Glomerular visceral epithelial cell (primary cell): ENCODE measurements at regions not wholly inside any gene's neighbourhood (a gene's known extent, or its start where the extent isn't known, plus 50 kb on each side); places are given as distances from the start of the nearest gene placed in this dataset.
"Not testable (repeated sequence)": the region's sequence is repeated elsewhere in the genome, so short reads cannot be mapped to it uniquely, and the experiment has no call there.

Experiments
- DNase-seq: peaks from one replicate; pipeline ENCODE4 v3.0.0-alpha.2; 2016; ENCODE audit errors: extremely low spot score

DNA sequence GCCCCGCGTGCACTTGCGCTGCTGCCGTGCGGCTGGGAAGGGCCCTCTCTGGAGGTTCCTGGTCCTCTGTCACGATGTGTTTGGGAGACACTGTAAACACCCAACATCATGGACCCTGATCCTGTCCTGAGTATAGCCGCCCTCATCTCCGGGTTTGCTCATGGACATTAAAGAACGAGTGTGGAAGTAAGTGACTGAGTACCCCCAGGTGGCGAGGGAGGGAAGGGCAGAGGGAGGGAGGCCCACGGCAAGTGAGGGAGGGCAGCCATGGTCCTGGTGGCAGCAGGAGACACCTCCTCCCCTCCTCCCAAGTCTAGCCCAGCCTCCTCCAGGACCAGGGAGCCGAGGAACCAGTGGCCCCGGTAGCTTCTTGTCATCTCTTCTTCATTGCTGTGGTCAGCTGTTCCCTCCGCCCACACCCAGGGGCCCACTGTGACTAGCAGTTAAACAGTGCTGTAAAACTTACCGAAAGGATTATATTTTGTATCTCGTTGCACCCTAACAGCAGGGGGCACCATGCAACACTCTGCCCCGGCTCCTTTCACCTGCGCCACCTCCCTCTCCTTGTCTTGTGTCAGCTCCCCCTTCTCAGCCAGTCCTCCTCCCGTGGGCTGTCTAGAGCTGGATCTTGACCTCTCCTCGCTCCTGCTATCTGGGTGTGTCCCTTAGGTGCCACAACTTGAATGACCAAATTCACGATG is 566.5 kb upstream of the B3GAT1 start:
- DNase-seq, result no peak

DNA sequence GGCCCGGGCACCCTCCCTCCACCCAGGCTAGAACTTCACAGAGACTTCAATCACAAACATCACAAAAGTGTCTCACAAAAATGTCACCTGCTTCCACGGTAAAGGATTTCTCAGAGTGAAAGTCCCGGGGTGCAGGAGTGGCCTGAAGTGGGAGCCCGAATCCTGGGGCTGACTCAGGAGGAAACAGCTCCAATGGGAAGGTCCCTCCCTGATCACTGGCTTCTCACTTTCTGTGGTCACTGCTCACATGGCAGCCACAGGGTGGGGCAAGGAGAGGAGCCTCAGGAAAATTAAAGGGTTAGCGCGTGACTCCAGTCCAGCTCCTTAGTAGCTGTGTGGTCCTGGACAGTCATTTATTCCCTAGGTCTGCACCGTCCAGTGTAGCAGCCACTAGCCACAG is 564.5 kb upstream of the B3GAT1 start:
- no peak for DNase-seq

DNA sequence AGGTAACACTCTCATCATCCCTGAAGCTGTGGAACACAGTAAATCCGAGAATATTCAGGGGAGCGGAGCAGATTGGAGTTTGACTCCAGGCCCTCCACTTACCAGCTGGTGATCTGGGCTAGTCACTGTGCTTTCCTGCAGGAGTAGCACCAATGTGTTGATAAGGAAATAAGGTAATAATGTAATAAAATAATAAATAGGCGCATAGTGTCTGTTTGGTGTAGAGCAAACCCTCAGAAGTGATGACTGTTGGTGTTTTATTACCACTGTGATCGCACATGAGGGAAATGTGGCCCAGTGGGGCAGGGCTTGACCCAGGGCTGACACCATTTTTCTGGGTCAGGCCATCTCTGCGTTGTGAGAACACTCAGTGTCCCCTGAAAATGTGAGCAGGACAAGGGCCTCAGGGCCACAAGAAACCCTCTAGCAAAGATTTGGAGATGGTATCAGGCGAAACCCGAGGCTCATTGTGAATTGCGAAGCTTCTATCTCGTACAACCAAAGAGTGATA is 563.9 kb upstream of the B3GAT1 start:
- no peak for DNase-seq

DNA sequence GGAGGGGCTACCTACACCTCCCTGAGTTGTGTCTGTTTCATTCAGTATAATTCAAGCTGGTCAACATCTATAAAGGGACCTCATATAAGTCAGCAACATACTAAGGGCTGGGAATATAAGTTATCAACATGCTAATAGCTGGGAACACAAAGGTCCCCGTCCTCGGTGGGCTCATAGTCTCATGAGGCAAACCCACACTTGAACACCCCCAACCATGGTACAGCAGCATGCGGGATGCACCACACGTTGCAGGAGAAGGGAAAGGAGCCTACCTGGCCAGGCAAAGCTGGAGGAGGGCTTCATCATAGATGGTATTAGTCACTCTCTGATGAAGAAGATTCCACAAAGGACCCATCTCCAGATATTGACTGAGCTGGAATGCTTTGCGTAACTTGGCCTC is 561.8 kb upstream of the B3GAT1 start:
- no peak for DNase-seq

DNA sequence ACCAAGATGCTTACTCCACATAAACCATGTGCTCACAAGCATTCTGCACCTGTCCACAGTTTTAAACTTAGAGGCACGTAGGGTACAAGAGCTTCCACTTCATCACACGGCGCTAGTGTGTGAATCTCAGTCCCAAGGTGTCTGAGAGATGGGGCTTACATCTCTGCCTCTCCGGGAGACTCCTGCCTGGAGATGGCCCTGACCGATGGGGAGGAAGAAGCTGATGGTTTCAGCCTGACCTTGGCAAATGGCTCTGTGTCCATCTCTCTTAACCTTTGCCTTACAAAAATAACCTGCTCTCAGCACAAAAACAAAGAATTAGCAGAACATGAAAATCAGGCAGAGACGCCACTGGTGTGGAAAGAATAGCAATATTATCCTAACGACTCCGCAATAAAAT is 559.3 kb upstream of the B3GAT1 start:
- no peak for DNase-seq

DNA sequence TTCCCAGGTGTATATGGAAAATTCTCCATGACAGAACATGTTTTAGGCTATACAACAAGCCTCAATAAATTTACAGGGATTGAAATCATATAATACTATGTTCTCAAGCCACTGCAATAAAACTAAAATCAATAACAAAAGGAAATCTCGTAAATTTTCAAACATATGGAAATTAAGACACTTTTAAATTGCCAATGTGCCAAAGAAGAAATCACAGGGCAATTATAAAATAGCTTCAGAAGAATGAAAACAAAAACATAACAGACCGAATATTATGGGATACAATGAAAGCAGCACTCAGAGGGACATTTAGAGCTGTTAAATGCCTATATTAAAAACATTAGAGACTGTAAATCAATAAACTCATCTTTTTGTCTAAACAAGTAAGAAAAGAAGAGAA is 555.7 kb upstream of the B3GAT1 start:
- DNase-seq, result no peak

DNA sequence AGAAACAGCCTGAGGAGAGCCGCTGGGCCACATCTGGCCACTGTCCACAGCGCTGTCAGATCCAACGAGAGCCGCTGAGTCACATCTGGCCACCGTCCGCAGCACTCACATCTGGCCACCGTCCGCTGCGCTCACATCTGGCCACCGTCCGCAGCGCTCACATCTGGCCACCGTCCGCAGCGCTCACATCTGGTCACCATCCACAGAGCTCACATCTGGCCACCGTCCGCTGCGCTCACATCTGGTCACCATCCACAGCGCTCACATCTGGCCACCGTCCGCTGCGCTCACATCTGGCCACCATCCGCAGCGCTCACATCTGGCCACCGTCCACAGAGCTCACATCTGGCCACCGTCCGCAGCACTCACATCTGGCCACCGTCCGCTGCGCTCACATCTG is 549.3 kb upstream of the B3GAT1 start:
- not testable (repeated sequence) for DNase-seq

DNA sequence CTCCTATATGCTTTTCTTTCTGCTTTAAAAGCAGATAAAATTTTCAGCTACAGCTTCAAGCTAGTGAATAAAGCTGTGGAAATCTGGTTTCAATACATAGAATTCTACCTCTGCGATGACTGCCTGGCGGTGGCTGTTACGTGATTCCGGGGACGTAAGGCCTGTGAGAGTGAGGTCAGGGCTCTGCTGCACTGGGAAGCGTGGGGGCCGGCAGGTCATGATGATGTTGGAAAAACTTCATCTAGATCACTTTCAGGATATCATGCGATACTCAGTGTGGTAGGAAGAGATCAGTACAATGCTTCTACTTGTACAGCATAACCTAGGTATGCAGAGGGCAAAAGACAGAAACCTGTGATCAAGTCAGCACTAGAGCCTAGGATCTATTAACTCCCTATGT is 546.8 kb upstream of the B3GAT1 start:
- DNase-seq, result no peak

DNA sequence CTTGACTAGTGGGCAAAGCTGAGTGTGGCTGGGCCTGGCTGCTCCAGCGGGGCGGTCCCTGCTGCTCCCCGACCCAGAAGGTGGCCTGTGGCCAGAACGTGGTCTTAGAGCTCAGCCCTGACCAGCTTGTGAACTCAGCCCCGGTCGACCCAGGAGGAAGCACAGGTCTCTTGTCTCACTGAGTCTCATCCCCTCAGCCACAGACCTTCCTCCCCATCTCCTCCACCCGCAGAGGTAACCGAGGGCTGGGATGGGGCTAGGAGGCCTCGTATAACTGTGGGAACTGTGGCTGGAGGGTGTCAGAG is 546.2 kb upstream of the B3GAT1 start:
- DNase-seq, result no peak

DNA sequence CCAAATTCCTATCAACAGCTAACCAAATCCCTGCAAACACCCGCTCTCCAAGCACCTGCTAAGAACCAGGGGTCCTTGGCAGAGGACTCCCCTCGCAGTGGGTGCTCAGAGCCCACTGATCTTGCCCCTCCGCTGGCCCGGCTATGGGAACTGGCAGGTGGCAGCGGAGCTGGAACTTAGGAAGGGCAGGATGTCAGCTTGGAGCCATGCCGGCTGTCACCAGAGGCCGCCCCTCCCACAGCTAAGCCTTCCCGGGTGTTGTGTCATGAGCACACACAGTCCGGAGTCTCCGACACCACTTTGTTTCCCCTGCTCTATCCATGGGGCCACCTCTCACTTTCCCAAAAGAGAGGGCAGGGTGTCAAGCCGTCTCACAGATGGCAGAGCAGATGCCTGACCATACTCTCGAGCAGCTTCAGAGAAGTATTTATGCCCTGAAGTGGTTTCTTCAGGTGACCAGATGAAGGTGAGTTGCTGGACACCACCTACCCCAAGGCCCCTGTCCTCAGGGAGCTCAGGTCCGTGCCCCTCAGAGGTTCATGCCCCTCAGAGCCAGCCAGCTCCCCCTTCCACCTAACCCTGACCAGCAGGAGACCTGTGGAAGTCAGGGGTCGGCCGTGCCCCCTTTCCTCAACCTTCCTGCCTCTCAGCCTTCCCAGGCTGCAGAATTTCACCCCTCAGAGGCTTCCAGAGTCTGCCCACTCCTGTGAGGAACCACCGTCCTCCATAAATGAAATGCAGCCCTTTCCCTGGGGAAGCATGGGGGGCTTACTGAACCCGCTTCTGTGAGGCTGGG is 545.7 kb upstream of the B3GAT1 start:
- no peak for DNase-seq

DNA sequence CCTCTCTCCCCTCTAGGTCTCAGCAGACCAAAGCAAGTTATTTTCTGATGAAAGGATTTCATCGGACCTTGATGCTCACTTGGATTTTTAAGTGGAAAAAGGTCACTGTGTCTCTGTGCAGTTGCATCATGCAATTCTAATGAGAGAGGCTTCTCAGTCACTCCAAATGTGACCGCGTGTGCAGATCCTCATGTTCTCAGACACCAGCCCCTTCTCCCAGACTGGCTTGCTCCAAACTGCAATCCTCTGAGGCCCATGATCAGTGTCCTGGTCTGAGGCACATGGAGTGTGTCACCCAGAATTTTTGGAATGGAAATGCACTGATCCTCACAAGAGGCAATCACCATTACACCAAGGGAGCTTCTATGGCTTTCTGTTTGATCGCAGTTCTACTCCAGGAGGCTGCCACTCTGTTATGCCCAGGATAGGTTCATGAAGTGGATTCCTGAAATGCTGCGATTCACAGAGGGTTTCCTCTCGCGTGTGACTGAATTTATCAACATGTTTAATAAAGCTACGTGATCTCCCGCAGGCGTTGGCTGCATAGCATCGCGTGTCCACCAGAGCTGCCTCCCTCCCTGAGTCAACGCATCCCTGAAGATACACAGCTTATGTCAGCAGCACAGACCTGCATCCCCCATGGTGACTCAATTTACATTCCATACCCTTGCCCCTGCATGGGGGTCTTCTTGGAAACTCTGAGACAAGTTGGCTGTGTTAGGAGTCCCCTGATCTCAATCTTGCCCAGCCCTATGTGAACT is 544.6 kb upstream of the B3GAT1 start:
- no peak for DNase-seq

DNA sequence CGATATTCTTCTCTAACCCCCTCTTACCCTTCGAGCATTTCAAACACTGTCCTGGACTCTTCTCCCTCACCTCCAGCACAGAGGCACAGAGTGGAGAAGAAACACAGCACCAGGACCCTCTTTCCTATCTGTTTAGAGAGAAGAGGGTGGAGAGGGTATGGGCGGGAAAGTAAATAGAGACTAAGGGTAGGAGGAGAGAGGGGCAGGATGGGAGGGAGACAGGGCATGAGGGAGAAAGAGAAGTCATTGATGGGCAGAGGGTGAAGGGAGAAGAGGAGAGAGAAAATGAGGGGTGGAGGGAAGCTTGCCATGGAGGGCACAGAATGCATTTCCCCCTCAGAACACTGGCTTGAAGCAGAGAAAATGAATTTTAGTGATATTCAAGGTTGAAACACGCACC is 543.9 kb upstream of the B3GAT1 start:
- DNase-seq, result not testable (repeated sequence)

DNA sequence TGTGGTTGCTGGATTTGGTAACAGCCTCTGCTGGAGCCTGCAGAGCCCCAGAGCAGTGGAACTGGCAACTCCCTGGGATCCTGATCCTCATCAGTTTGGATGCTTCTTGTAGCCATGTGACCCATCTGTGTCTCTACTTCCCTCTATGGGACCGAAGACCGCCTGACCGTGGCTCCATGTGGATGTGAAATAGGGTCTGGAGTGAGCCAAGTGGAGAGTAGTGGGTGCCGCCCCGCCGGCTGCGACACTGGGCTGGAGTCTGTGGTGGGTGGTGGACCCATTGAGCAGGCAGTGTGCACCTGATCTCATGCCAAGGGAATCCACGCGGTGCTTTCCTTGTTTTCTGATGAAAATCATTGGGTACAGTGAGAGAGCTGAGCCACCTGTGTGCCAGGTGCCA is 543.2 kb upstream of the B3GAT1 start:
- no peak for DNase-seq

DNA sequence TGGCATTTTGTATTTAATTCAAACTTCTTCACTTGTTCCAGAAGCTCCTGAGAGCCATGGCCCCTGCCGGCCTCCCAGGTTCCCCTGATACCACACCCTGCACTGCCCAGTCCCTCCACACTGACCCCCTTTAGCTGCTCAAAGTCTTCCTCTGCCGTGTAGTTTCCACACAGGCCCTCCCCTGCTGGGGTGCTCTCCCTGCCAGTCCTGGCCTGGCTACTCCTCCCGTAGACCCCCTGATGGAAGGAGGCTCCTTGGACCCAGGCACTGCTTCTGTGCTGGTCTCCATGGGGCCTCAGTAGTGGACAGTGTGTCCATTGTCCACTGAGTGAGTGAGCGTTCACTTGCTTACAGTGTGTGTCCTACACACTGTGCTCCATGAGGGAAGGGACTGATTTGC is 542.4 kb upstream of the B3GAT1 start:
- not testable (repeated sequence) for DNase-seq

DNA sequence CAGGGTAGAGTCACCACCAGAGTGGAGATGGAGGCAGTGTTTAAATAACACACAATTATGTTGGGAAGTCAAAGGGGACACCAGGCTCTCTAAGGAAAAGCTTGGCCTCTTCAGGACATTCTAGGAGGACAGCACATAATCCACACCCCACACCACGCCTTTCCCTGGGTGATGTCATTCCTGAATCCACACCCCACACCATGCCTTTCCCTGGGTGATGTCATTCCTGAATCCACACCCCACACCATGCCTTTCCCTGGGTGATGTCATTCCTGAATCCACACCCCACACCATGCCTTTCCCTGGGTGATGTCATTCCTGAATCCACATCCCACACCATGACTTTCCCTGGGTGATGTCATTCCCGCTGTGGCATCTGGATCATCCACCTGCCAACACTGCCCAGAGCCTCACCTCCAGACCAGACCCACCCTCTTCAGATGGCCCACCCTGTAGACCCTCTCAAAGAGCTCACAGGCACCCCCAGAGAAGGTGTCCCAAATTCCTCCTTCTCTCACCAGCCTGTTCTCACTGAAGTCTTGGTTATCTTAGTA is 541.5 kb upstream of the B3GAT1 start:
- not testable (repeated sequence) for DNase-seq

DNA sequence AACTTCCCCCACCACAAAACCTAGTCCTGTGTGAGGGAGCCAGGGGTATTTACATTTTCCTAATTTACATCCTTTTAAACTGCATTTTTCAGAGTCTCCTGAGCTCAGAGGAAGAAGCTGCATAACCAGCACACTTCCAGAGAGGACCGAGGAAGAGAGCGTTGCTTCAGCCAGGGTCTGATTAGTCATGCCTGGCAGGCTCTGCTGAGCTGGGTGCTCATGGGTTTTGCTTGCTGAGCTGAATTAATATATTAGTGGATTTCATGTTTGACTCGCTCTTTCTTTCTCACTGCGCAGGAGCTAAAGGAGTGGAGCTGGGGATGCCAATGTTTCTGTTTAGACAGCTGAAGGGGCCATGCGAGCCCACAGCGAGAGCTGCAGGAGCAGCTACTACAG is 539.3 kb upstream of the B3GAT1 start:
- peak; percentile 18 for DNase-seq

DNA sequence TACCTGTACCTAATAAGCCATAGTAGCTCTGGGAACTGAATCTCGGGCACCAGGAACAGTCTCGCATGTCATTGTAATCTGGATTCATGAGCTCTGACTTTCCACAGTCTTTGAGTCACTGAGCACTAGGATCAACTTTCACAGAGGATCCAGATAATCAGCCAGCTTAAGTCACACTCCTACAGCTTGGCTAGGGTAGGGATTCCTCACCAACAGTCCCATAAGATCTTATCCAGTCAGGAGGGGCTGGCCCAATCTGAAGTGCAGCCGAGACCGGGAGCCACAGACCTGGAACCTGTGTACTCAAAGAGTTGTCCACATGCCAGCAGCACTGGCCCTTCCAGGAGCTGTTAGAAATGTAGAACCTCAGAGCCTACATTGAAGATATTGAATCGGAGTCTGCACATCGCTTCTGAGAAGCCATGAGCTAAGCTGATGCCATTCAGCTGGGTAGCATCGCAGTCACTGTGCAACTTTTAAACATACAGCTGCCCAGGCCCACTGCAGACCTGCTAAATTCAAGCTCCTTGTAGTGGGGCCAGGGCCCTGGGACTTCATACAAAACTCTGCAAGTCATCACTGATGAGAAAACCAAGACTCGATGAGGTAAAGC is 538.8 kb upstream of the B3GAT1 start:
- no peak for DNase-seq

DNA sequence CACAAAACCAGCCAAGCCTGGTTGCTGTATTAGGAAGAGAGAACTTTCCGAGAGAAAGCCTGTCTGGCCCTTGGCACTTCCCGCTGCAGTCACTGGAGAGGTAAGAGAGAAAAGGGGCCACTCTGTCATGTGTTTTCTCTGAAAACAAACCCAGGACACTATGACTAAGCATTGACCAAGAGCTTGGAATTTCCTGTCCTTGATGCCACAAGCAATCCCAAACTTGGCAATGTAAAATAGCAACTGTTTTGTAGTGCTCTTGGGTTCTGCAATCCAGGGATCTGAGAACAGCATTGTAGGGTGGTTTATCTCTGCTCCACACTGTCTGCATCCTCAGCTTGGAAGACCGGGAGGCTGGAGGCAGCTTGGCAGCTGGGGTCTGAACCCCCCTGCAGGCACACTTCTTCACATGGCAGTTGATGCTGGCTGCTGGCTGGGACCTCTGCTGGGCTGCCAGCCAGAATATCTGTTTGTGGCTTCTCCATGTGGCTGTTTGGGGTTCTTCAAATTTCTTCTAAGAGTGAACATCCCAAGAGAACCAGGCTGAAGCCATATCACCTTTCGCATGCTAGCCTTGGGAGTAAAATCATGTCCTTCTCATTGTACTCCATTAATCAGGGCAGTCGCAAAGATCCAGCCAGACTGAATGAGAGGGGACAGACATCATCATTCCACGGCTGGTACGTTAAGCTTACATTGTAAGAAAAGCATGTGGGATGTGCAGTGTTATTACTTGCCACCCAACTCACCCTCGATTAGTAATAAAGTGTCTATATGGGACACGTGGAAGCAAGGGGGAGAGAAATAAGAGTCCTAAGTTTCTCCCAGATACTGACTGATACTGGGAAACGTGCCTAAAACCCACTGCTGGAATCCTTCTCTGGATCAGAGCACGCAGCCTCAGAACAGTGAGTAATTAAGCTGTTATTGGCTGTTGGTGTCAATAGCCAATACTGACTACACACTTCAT is 537.4 kb upstream of the B3GAT1 start:
- peak; percentile 49 for DNase-seq

DNA sequence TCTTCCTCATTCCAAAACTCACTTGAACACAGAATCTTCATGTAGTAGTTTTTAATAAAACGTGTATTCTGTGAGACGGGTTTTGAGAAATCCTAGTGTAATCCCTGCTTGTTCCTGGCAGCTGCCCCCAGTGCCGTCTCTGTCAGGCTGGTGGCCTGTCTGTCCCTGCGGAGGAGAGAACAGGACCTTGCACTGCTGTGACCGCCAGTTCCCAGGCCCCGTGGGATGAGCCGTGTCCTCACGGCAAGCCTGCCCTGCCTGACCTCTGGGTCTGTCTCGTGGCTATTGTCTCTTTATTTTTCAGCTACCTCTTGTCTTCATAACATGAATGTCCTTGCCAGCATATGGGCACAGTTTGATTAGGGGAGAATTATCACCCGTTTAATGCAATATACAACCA is 535.5 kb upstream of the B3GAT1 start:
- no peak for DNase-seq

DNA sequence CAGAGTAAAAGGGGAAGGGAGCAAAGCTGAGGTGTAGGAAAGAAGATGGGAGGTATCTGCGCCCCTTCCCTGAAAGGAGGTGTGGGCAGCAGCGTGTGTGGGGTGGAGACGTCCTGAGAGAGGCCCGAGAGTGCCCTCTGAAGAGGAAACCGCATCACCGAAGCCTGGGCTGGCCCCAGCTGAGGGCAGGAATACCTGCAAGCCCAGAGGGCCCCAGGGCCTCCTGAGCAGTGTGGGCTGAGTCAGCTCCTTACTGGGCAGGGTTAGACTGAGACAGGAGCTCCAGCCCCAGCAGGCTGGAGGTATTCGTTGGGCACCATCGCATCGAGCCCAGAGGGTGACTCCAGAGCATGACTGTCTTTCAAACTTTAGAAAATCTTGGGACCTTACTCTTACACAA is 534.0 kb upstream of the B3GAT1 start:
- DNase-seq, result no peak

DNA sequence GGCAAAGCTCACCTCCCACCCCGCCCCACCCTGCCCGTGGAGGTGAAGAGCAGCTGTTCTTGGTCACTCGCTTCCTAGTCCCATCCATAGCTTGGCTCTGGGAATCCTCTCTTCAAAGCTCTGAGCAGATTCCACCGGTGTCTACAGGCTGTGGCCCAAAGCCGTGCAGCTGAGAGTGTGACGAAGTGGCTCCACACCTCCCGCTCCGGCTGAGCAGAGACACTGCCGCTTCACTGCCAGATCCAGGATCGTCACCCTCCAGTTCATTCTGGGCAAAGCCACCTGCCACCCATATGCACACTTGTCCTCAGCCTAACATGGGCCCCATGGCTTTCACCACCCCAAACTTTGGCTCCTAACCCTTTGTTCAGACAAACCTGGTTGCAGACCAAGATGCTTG is 532.9 kb upstream of the B3GAT1 start:
- no peak for DNase-seq
